ENCODE measurements at regions not wholly inside any gene's neighbourhood (a gene's known extent, or its start where the extent isn't known, plus 50 kb on each side); places are given as distances from the start of the nearest gene placed in this dataset.

DNA sequence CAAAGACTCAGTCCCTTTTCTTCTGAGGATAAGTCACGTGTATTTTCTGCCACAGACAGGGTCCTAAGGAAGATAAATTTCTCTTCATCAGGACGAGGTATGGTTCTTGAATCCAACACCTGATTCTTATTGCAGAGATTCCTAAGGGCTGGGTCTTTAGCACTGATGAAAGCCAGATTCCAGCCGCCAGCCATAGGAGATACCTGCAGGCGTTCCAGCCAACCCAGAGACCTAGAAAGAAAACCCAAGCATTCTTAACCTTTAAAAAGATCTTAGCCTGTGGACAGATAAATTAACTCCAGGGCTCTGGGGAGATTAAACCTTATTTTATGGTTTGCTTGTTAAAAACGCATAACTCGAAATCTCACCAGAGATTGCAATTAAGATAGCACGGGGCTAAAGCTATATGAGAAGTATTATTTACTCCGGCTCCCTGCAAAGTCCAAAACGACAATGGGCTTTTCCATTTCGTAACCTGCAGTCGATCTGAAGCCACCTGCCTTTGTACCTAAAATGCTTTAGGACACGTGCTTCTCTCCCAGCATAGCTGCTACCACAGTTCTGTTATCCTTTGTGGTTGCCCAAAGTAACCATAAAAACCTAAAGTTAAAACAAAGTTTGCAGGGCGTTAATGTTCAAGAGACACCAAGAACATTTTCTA lies 104.5 kb downstream of the NXPE2 start:
- ATAC-seq (no peak), DNase-seq (ENCODE audit: low spot score) (no peak)
- ChIA-PET CTCF (interaction anchor here (1.4 to 2.9 kb wide), 3 partner anchors 8 to 110 kb away, joined by 6 to 19 read pairs (median 10); no protein-coding TSS in a partner anchor), POLR2A (no interaction called here)
- Mint-ChIP-seq H3K27ac (no peak overlapping the region), H3K27me3 (ENCODE audit: low read depth) (peaks cover 4% of the 10 kb centered on the region; the same call in 1 of the 2 replicates), H3K36me3 (no peaks in the 10 kb centered on the region), H3K4me3 (no peak overlapping the region), H3K4me1 (peaks cover 21% of the 10 kb centered on the region), H3K9me3 (no peaks in the 10 kb centered on the region)
- TF ChIP-seq ZNF425 (CRISPR knock-in tag; conservative IDR thresholded peaks at IDR 0.05) (no peak), ZNF263 (CRISPR knock-in tag; IDR thresholded peaks at IDR 0.05; ENCODE audit: low read depth) (no peak), IRF2 (CRISPR knock-in tag; IDR thresholded peaks at IDR 0.05; ENCODE audit: borderline replicate concordance, low read depth) (no peak), ZNF416 (CRISPR knock-in tag; IDR thresholded peaks at IDR 0.05) (no peak), AR (CRISPR knock-in tag; IDR thresholded peaks at IDR 0.05) (no peak)

DNA sequence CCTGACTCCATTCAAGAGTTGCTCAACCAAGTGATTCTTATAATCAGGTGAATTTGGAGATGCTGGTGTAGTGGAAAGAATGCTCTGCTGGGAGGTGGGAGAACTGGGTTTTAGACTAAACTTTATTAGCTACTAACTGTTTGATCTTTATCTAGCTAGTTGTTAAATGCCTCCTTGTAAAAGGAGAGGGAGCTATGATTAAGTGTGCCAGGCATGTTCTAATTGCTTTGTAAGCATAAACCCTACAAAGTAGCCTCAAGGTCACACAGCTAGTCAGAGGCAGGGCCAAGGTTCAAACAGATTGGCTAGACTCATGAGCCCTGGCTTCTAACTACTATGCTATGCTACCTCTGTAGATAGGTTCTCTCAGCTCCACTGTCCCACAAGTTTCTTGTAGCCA lies 105.5 kb downstream of the NXPE2 start:
- Mint-ChIP-seq H3K27me3 (ENCODE audit: low read depth) (peaks cover 2% of the 10 kb centered on the region; the same call in 1 of the 2 replicates), H3K36me3 (no peaks in the 10 kb centered on the region), H3K9me3 (no peaks in the 10 kb centered on the region), H3K4me1 (peaks cover 21% of the 10 kb centered on the region), H3K27ac (no peak overlapping the region), H3K4me3 (no peak overlapping the region)
- TF ChIP-seq ESRRA (CRISPR knock-in tag; IDR thresholded peaks at IDR 0.05; ENCODE audit: borderline replicate concordance) (no peak), TCF7 (CRISPR knock-in tag; IDR thresholded peaks at IDR 0.05; ENCODE audit: low read depth) (no peak), MLX (CRISPR knock-in tag; IDR thresholded peaks at IDR 0.05) (no peak), ZNF263 (CRISPR knock-in tag; IDR thresholded peaks at IDR 0.05; ENCODE audit: low read depth) (no peak)
- POLR2A ChIA-PET: no interaction called here
- CTCF ChIA-PET: interaction anchor here (1.0 to 2.9 kb wide), 5 partner anchors 8 to 109 kb away, joined by 3 to 19 read pairs (median 6); no protein-coding TSS in a partner anchor
- DNase-seq (ENCODE audit: low spot score) (no peak), ATAC-seq (no peak)

DNA sequence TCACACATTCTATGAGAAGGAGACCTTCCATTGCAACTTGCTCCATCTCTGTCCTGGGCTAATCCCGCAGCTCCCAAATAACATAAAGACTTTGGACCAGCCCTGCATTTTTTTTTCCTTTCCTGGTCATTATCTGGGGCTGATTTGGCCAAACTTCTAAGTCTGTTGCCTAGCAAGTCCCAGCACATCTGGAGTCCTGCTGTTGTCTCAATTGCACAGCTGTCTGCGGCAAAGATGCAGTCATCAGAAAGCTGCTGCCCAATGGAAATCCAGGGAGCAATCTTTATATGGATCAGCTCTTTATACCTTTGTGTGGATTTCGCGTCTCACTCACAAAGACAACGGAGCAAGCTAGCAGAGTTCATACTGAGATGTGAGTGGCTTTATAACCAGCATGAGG lies 105.9 kb downstream of the NXPE2 start:
- peaks cover 2% of the 10 kb centered on the region; the same call in 1 of the 2 replicates for H3K27me3 Mint-ChIP-seq (ENCODE audit: low read depth)
- peaks cover 21% of the 10 kb centered on the region for H3K4me1 Mint-ChIP-seq
- H3K36me3 Mint-ChIP-seq: no peaks in the 10 kb centered on the region
- no peak overlapping the region for H3K27ac Mint-ChIP-seq
- POLR2A ChIA-PET: no interaction called here
- H3K4me3 Mint-ChIP-seq: no peak overlapping the region
- no peak for DNase-seq (ENCODE audit: low spot score)
- CTCF ChIA-PET: interaction anchor here (1.0 to 2.9 kb wide), 4 partner anchors 8 to 87 kb away, joined by 3 to 19 read pairs (median 6); no protein-coding TSS in a partner anchor
- H3K9me3 Mint-ChIP-seq: no peaks in the 10 kb centered on the region
- ATAC-seq: no peak
- no peak for TF ChIP-seq PRRX2 (CRISPR knock-in tag; IDR thresholded peaks at IDR 0.05)
- TF ChIP-seq, protein P1, sequence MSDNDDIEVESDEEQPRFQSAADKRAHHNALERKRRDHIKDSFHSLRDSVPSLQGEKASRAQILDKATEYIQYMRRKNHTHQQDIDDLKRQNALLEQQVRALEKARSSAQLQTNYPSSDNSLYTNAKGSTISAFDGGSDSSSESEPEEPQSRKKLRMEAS (CRISPR knock-in tag; IDR thresholded peaks at IDR 0.05): no peak
- TF ChIP-seq ZNF396 (CRISPR knock-in tag; IDR thresholded peaks at IDR 0.05; ENCODE audit: borderline replicate concordance): no peak
- TF ChIP-seq NFATC4 (CRISPR knock-in tag; IDR thresholded peaks at IDR 0.05): no peak
- TF ChIP-seq ATF2 (CRISPR knock-in tag; IDR thresholded peaks at IDR 0.05; ENCODE audit: borderline replicate concordance, low read depth): no peak
- TF ChIP-seq GABPB1 (CRISPR knock-in tag; IDR thresholded peaks at IDR 0.05): no peak
- TF ChIP-seq EMX1 (CRISPR knock-in tag; IDR thresholded peaks at IDR 0.05): no peak

Data from WTC11 (cell line).